Endothelial cell of umbilical vein (primary cell): ENCODE measurements at regions not wholly inside any gene's neighbourhood (a gene's known extent, or its start where the extent isn't known, plus 50 kb on each side); places are given as distances from the start of the nearest gene placed in this dataset.

Source experiments
- BruUV-seq: library from RNA; stranded (reverse); fragments of 400-500 nt; replicated peaks from 2 replicates; lab custom pipeline; 2021; lab: Mats Ljungman, UMichigan
- CTCF ChIA-PET: fragments of 300-600, 350-600 bp; sonication (Branson Sonifier 250); formaldehyde crosslinking; loops from one replicate; lab custom pipeline; 2021; ENCODE audit warnings: antibody characterized with exemption, inconsistent platforms; lab: Charles Lee
- POLR2A ChIA-PET: fragments of 300-600, 350-600 bp; sonication (Branson Sonifier 250); formaldehyde crosslinking; loops from one replicate; lab custom pipeline; 2021; ENCODE audit warnings: antibody characterized with exemption, inconsistent platforms; lab: Charles Lee
- DNase-seq: peaks from one replicate; pipeline ENCODE4 v3.0.0-alpha.2; 2011; ENCODE audit warnings: low read depth, low spot score
- FAIRE-seq: peaks from 2 replicates; lab custom pipeline; 2011; peaks lifted over from hg19 to GRCh38; lab: Jason Lieb, UNC
- H2AFZ ChIP-seq: 2 replicates; pipeline ENCODE4 v1.6.0; 2012; ENCODE audit warnings: low read depth, low read length, control low read depth, inconsistent platforms
- H3K27ac ChIP-seq: 2 replicates; pipeline ENCODE4 v1.5.1; 2011; ENCODE audit warnings: low read depth, mild to moderate bottlenecking, control low read depth, low read length, moderate library complexity; ENCODE audit not compliant: insufficient read depth
- H3K27me3 ChIP-seq, 2 experiments: 2 replicates each; pipeline versions ENCODE4 v1.6.0 to v1.6.1; 2011; ENCODE audit warnings: low read length in 2 of 2, mixed read lengths in 1 of 2; ENCODE audit not compliant: control insufficient read depth in 2 of 2, insufficient read depth in 2 of 2
- H3K36me3 ChIP-seq, 2 experiments: 2 replicates in 1 of 2; 3 replicates in 1 of 2; pipeline ENCODE4 v1.5.1; 2011; ENCODE audit warnings: low read length in 2 of 2, mild to moderate bottlenecking in 1 of 2, moderate library complexity in 1 of 2; ENCODE audit not compliant: control insufficient read depth in 2 of 2, insufficient read depth in 2 of 2; ENCODE audit errors: extremely low read depth in 1 of 2
- H3K4me1 ChIP-seq: 3 replicates; pipeline ENCODE4 v1.5.1; 2011; ENCODE audit warnings: mild to moderate bottlenecking, low read length; ENCODE audit not compliant: control insufficient read depth, insufficient read depth; ENCODE audit errors: extremely low read depth
- H3K4me2 ChIP-seq: 2 replicates; pipeline ENCODE4 v1.6.1; 2011; ENCODE audit warnings: low read length, control low read depth, mixed read lengths; ENCODE audit not compliant: insufficient read depth
- H3K4me3 ChIP-seq, 3 experiments: fragments of 200-600 bp in 1 of 3; sonication (generic), shearing (Covaris generic) in 1 of 3; replicated peaks in 1 of 3; 2 replicates each; pipeline ENCODE4 v1.5.1; 2011 to 2016; ENCODE audit warnings: control low read depth in 3 of 3, low read length in 3 of 3, mild to moderate bottlenecking in 2 of 3, inconsistent platforms in 1 of 3, low read depth in 1 of 3, moderate library complexity in 1 of 3; ENCODE audit not compliant: insufficient read depth in 1 of 3
- H3K79me2 ChIP-seq: 2 replicates; pipeline ENCODE4 v1.6.0; 2012; ENCODE audit warnings: low read length, inconsistent platforms; ENCODE audit not compliant: control insufficient read depth, insufficient read depth
- H3K9ac ChIP-seq: replicated peaks from 2 replicates; pipeline ENCODE3; 2011; ENCODE audit warnings: low read length, control low read depth; ENCODE audit not compliant: insufficient read depth; ENCODE audit errors: extremely low read depth
- H3K9me1 ChIP-seq: replicated peaks from 3 replicates; pipeline ENCODE4 v1.6.0; 2011; ENCODE audit warnings: mild to moderate bottlenecking, low read length; ENCODE audit not compliant: control insufficient read depth, insufficient read depth; ENCODE audit errors: extremely low read depth
- H3K9me3 ChIP-seq: replicated peaks from 2 replicates; pipeline ENCODE4 v1.5.1; 2012; ENCODE audit warnings: low read length, inconsistent platforms; ENCODE audit not compliant: control insufficient read depth, insufficient read depth
- H4K20me1 ChIP-seq: replicated peaks from 2 replicates; pipeline ENCODE3; 2011; ENCODE audit warnings: mild to moderate bottlenecking, low read length; ENCODE audit not compliant: control insufficient read depth, insufficient read depth; ENCODE audit errors: extremely low read depth
- CTCF ChIP-seq, 2 donors: IDR thresholded peaks; 1 replicate in 1 of 2; 2 replicates in 1 of 2; pipeline ENCODE4 v1.5.1; 2011; ENCODE audit warnings: low read length in 2 of 2, mild to moderate bottlenecking in 2 of 2, moderate library complexity in 2 of 2, control low read depth in 1 of 2, inconsistent platforms in 1 of 2, low read depth in 1 of 2; ENCODE audit not compliant: insufficient read depth in 1 of 2; ENCODE audit errors: extremely low read depth in 1 of 2
- EZH2 ChIP-seq: IDR thresholded peaks from 2 replicates; pipeline ENCODE4 v1.6.1; 2012; ENCODE audit warnings: borderline replicate concordance, low read depth, mild to moderate bottlenecking, moderate library complexity, low read length, inconsistent platforms; ENCODE audit not compliant: severe bottlenecking
- FOS ChIP-seq: IDR thresholded peaks from 2 replicates; pipeline ENCODE4 v1.6.1; 2011; ENCODE audit warnings: mild to moderate bottlenecking, low read length, moderate library complexity, borderline replicate concordance; ENCODE audit not compliant: insufficient read depth
- GATA2 ChIP-seq: IDR thresholded peaks from 2 replicates; pipeline ENCODE4 v1.7.0; 2011; ENCODE audit warnings: low read depth, mild to moderate bottlenecking, moderate library complexity, mixed read lengths, low read length; ENCODE audit not compliant: insufficient read length, insufficient read depth
- JUN ChIP-seq: IDR thresholded peaks from 2 replicates; pipeline ENCODE4 v1.6.1; 2011; ENCODE audit warnings: borderline replicate concordance, low read depth; ENCODE audit not compliant: insufficient read length, insufficient read depth
- MAX ChIP-seq: IDR thresholded peaks from 2 replicates; pipeline ENCODE4 v1.6.1; 2011; ENCODE audit not compliant: insufficient read depth, insufficient read length
- MYC ChIP-seq: IDR thresholded peaks from one replicate; pipeline ENCODE4 v1.6.1; 2011; ENCODE audit warnings: mild to moderate bottlenecking, low read depth, low read length
- POLR2A ChIP-seq: IDR thresholded peaks from 2 replicates; pipeline ENCODE4 v1.6.1; 2012; ENCODE audit warnings: low read depth, mild to moderate bottlenecking, control low read depth, low read length
- POLR2AphosphoS5 ChIP-seq: IDR thresholded peaks from 2 replicates; pipeline ENCODE4 v1.6.1; 2012; ENCODE audit warnings: low read depth, mild to moderate bottlenecking, control low read depth, low read length, moderate library complexity; ENCODE audit not compliant: insufficient read depth
- dilution Hi-C: fragments of 300-500 bp; cut with MboI; formaldehyde crosslinking; loops from one replicate; pipeline ENCODE4 v1.15.0; 2019; ENCODE audit warnings: low sequenced_read_pairs; ENCODE audit not compliant: extremely low pct_ligation_motif_present
- intact Hi-C: fragments of 100-400 bp; cut with micrococcal nuclease; formaldehyde crosslinking; loops from one replicate; pipeline ENCODE4 v1.10.0; 2022

- no peaks in the 10 kb centered on the region for H3K9me1 ChIP-seq
- no peaks in the 10 kb centered on the region for H3K4me1 ChIP-seq
- no peaks in the 10 kb centered on the region for H3K36me3 ChIP-seq
- no peak overlapping the region for H3K27ac ChIP-seq
- H3K79me2 ChIP-seq = no peaks in the 10 kb centered on the region
- dilution Hi-C loops (no loop called here), intact Hi-C loops (no loop called here)
- H4K20me1 ChIP-seq = no peaks in the 10 kb centered on the region
- DNase-seq (no peak), FAIRE-seq (no peak)
- no peak overlapping the region for H3K4me2 ChIP-seq
- no TSS peak for BruUV-seq
- no peaks in the 10 kb centered on the region for H3K27me3 ChIP-seq
- no peak overlapping the region for H2AFZ ChIP-seq
- H3K4me3 ChIP-seq = no peak overlapping the region
- ChIA-PET CTCF (interaction anchor here (0.8 to 0.9 kb wide), 2 partner anchors 11 to 77 kb away, joined by 3 read pairs; no protein-coding TSS in a partner anchor), POLR2A (no interaction called here)
- no peak overlapping the region for H3K9ac ChIP-seq
- no peaks in the 10 kb centered on the region for H3K9me3 ChIP-seq
- TF ChIP-seq POLR2A (no peak), POLR2AphosphoS5 (no peak), CTCF (IDR thresholded peaks at IDR 0.05; ENCODE audit: extremely low read depth in 1 of 2, insufficient read depth in 1 of 2, low read depth in 1 of 2, low read length in 2 of 2) (no peak), EZH2 (no peak), GATA2 (no peak), JUN (no peak), MYC (no peak), MAX (no peak), FOS (no peak)
These were observed 1407.1 kb upstream of the ACVR2A start for GRCh38 chr2:146437712-146438111.
